HepG2 (cell line): ENCODE measurements at regions not wholly inside any gene's neighbourhood (a gene's known extent, or its start where the extent isn't known, plus 50 kb on each side); places are given as distances from the start of the nearest gene placed in this dataset.
A peak's percentile ranks its signal among the peaks of the same experiment; 100 is the strongest.

Experiments
- ARHGAP35 ChIP-seq: sonication (generic); formaldehyde crosslinking; IDR thresholded peaks from 2 replicates; pipeline ENCODE4 v1.9.0; 2022; ENCODE audit warnings: mild to moderate bottlenecking, inconsistent platforms, moderate library complexity, missing genetic modification reagents, borderline replicate concordance
- ATF1 ChIP-seq: IDR thresholded peaks from 2 replicates; pipeline ENCODE4 v1.6.1; 2016; ENCODE audit warnings: mild to moderate bottlenecking, control low read depth
- FOSL2 ChIP-seq: sonication (generic); formaldehyde crosslinking; IDR thresholded peaks from 2 replicates; pipeline ENCODE4 v1.4.0; 2020; ENCODE audit warnings: missing genetic modification reagents
- FOXK1 ChIP-seq: sonication (generic); formaldehyde crosslinking; IDR thresholded peaks from 2 replicates; pipeline ENCODE4 v1.4.0; 2020; ENCODE audit warnings: low read depth, missing genetic modification reagents, borderline replicate concordance
- HMG20A ChIP-seq: IDR thresholded peaks from 2 replicates; pipeline ENCODE4 v1.6.1; 2016; ENCODE audit warnings: borderline replicate concordance
- POLR2G ChIP-seq: fragments of 200-400 bp; formaldehyde crosslinking; IDR thresholded peaks from 2 replicates; pipeline ENCODE4 v1.6.1; 2018; ENCODE audit warnings: mild to moderate bottlenecking, low read depth, low read length, moderate library complexity
- SALL2 ChIP-seq: sonication (generic); formaldehyde crosslinking; IDR thresholded peaks from 2 replicates; pipeline ENCODE4 v1.8.1; 2023; ENCODE audit warnings: mild to moderate bottlenecking, missing genetic modification reagents, inconsistent platforms
- SMAD1 ChIP-seq: sonication (generic); formaldehyde crosslinking; IDR thresholded peaks from 2 replicates; pipeline ENCODE4 v1.4.0; 2020; ENCODE audit warnings: missing genetic modification reagents, low read depth, mild to moderate bottlenecking, borderline replicate concordance
- SNAPC4 ChIP-seq: sonication (generic); formaldehyde crosslinking; IDR thresholded peaks from 2 replicates; pipeline ENCODE4 v1.4.0; 2020; ENCODE audit warnings: mild to moderate bottlenecking, missing genetic modification reagents
- SOX13 ChIP-seq, 3 experiments: fragments of 450-650 bp in 1 of 3; sonication (generic) in 1 of 3; formaldehyde crosslinking in 1 of 3; IDR thresholded peaks in 2 of 3; conservative IDR thresholded peaks in 1 of 3; 2 replicates each; pipeline versions ENCODE4 v1.5.0 to v1.6.1; 2016 to 2020; ENCODE audit warnings: antibody characterized with exemption in 1 of 3, mild to moderate bottlenecking in 1 of 3, missing compliant biosample characterization in 1 of 3, missing genetic modification reagents in 1 of 3, moderate library complexity in 1 of 3
- TEAD2 ChIP-seq: sonication (generic); formaldehyde crosslinking; IDR thresholded peaks from 2 replicates; pipeline ENCODE4 v1.9.0; 2021; ENCODE audit warnings: missing genetic modification reagents
- ZBTB3 ChIP-seq: sonication (generic); formaldehyde crosslinking; IDR thresholded peaks from 2 replicates; pipeline ENCODE4 v1.4.0; 2020; ENCODE audit warnings: low read depth, mild to moderate bottlenecking, moderate library complexity, missing genetic modification reagents, borderline replicate concordance
- ZFP90 ChIP-seq: sonication (generic); formaldehyde crosslinking; IDR thresholded peaks from 2 replicates; pipeline ENCODE4 v1.8.0; 2022; ENCODE audit warnings: missing genetic modification reagents, mild to moderate bottlenecking, inconsistent platforms, borderline replicate concordance
- ZFP91 ChIP-seq: sonication (generic); formaldehyde crosslinking; IDR thresholded peaks from 2 replicates; pipeline ENCODE4 v1.9.0; 2022; ENCODE audit warnings: missing genetic modification reagents, mild to moderate bottlenecking, borderline replicate concordance
- ZNF256 ChIP-seq: sonication (generic); formaldehyde crosslinking; conservative IDR thresholded peaks from 2 replicates; pipeline ENCODE4 v1.4.0; 2020; ENCODE audit warnings: missing genetic modification reagents
- ZNF274 ChIP-seq: sonication (generic); formaldehyde crosslinking; IDR thresholded peaks from 2 replicates; pipeline ENCODE4 v1.5.1; 2020; ENCODE audit warnings: mild to moderate bottlenecking, missing genetic modification reagents
- ZNF614 ChIP-seq: IDR thresholded peaks from 2 replicates; pipeline ENCODE4 v1.6.1; 2018; ENCODE audit warnings: missing biosample characterization, missing genetic modification reagents, inconsistent platforms, borderline replicate concordance
- ZNF761 ChIP-seq: sonication (generic); formaldehyde crosslinking; conservative IDR thresholded peaks from 2 replicates; pipeline ENCODE4 v1.4.0; 2020; ENCODE audit warnings: mild to moderate bottlenecking, missing genetic modification reagents
- TF ChIP-seq, protein P1 (sequence below): IDR thresholded peaks from 2 replicates; pipeline ENCODE4 v1.6.1; 2016; ENCODE audit warnings: low read depth
- TF ChIP-seq, protein P2 (sequence below): sonication (generic); formaldehyde crosslinking; IDR thresholded peaks from 2 replicates; pipeline ENCODE4 v1.4.0; 2020; ENCODE audit warnings: mild to moderate bottlenecking, low read depth, missing genetic modification reagents

- TF ChIP-seq SNAPC4 (CRISPR knock-in tag) (peak; percentile 26; the same call in 1 of the 2 replicates), POLR2G (no peak), ZNF256 (CRISPR knock-in tag) (no peak), ZNF761 (CRISPR knock-in tag) (no peak), SMAD1 (CRISPR knock-in tag) (no peak), ZNF274 (CRISPR knock-in tag) (no peak), SALL2 (no peak), ATF1 (peak; percentile 54; the same call in 1 of the 2 replicates), ARHGAP35 (no peak), FOXK1 (CRISPR knock-in tag) (peak; percentile 91), FOSL2 (CRISPR knock-in tag) (peak; percentile 67), ZBTB3 (CRISPR knock-in tag) (no peak), ZNF614 (CRISPR knock-in tag) (peak; percentile 92), TEAD2 (no peak), ZFP91 (CRISPR knock-in tag) (no peak), SOX13 (IDR thresholded peaks at IDR 0.05) (no peak), SOX13 (CRISPR knock-in tag; conservative IDR thresholded peaks at IDR 0.05 in 1 of 2, IDR thresholded peaks at IDR 0.05 in 1 of 2) (peak in 1 of 2 experiments; percentile 87; a peak in 2 of 4 replicates), ZFP90 (CRISPR knock-in tag) (no peak; the same call in 1 of the 2 replicates), HMG20A (CRISPR knock-in tag) (peak; percentile 89)
- TF ChIP-seq, protein P1, sequence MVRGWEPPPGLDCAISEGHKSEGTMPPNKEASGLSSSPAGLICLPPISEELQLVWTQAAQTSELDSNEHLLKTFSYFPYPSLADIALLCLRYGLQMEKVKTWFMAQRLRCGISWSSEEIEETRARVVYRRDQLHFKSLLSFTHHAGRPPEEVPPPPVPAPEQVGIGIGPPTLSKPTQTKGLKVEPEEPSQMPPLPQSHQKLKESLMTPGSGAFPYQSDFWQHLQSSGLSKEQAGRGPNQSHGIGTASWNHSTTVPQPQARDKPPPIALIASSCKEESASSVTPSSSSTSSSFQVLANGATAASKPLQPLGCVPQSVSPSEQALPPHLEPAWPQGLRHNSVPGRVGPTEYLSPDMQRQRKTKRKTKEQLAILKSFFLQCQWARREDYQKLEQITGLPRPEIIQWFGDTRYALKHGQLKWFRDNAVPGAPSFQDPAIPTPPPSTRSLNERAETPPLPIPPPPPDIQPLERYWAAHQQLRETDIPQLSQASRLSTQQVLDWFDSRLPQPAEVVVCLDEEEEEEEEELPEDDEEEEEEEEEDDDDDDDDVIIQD (CRISPR knock-in tag) = no peak
- TF ChIP-seq, protein P2, sequence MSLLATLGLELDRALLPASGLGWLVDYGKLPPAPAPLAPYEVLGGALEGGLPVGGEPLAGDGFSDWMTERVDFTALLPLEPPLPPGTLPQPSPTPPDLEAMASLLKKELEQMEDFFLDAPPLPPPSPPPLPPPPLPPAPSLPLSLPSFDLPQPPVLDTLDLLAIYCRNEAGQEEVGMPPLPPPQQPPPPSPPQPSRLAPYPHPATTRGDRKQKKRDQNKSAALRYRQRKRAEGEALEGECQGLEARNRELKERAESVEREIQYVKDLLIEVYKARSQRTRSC = no peak
Measured at GRCh38 chr2:12456293-12457106, 260.2 kb upstream of the TRIB2 start (continued).
